HEK293 (cell line): ENCODE measurements at regions not wholly inside any gene's neighbourhood (a gene's known extent, or its start where the extent isn't known, plus 50 kb on each side); places are given as distances from the start of the nearest gene placed in this dataset.

ENCODE experiments used
- CTCF ChIA-PET: fragments of 350-600 bp; formaldehyde crosslinking; extraction: SDS; loops from one replicate; lab custom pipeline; 2021; ENCODE audit warnings: antibody characterized with exemption; lab: Yijun Ruan, JAX
- POLR2A ChIA-PET: fragments of 300-600 bp; formaldehyde crosslinking; extraction: SDS; loops from one replicate; lab custom pipeline; 2020; ENCODE audit warnings: antibody characterized with exemption, inconsistent platforms; lab: Yijun Ruan, JAX
- H3K27ac ChIP-seq: fragments of 200-500 bp; sonication (Bioruptor generic); 2 replicates; pipeline ENCODE4 v1.5.1; 2014; ENCODE audit warnings: low read depth, low read length, control low read depth, inconsistent platforms; ENCODE audit errors: extremely low read depth
- H3K36me3 ChIP-seq, 2 experiments: fragments of 200-500 bp in 1 of 2; sonication (Bioruptor generic) in 1 of 2; 1 replicate in 1 of 2; 2 replicates in 1 of 2; pipeline ENCODE4 v1.5.1; 2014 to 2017; ENCODE audit warnings: inconsistent platforms in 2 of 2, low read length in 2 of 2; ENCODE audit not compliant: control insufficient read depth in 2 of 2, insufficient read depth in 1 of 2
- H3K4me1 ChIP-seq: fragments of 200-500 bp; sonication (Bioruptor generic); 2 replicates; pipeline ENCODE4 v1.5.1; 2014; ENCODE audit warnings: mild to moderate bottlenecking, low read length, inconsistent platforms; ENCODE audit not compliant: control insufficient read depth, insufficient read depth
- H3K4me3 ChIP-seq: 2 replicates; pipeline ENCODE4 v1.5.1; 2011; ENCODE audit warnings: low read depth, mild to moderate bottlenecking, control low read depth, low read length, moderate library complexity
- H3K9me3 ChIP-seq: fragments of 200-500 bp; sonication (Bioruptor generic); 2 replicates; pipeline ENCODE4 v1.5.1; 2014; ENCODE audit warnings: low read depth, low read length, inconsistent platforms; ENCODE audit not compliant: control insufficient read depth, insufficient read depth
- BCL6B ChIP-seq: fragments of 450-650 bp; formaldehyde crosslinking; IDR thresholded peaks from 2 replicates; pipeline ENCODE4 v1.5.1; 2017; ENCODE audit warnings: missing biosample characterization, missing genetic modification characterization
- EGR2 ChIP-seq: fragments of 450-650 bp; formaldehyde crosslinking; IDR thresholded peaks from 2 replicates; pipeline ENCODE4 v1.5.1; 2016; ENCODE audit warnings: low read depth, missing biosample characterization, missing genetic modification characterization
- GLI4 ChIP-seq: fragments of 450-650 bp; formaldehyde crosslinking; IDR thresholded peaks from 2 replicates; pipeline ENCODE4 v1.5.1; 2016; ENCODE audit warnings: missing biosample characterization, missing genetic modification characterization
- GLIS1 ChIP-seq: fragments of 450-650 bp; formaldehyde crosslinking; IDR thresholded peaks from 2 replicates; pipeline ENCODE4 v1.5.1; 2016; ENCODE audit warnings: missing biosample characterization, missing genetic modification characterization
- KLF16 ChIP-seq: fragments of 450-650 bp; formaldehyde crosslinking; IDR thresholded peaks from 2 replicates; pipeline ENCODE4 v1.5.1; 2017; ENCODE audit warnings: missing biosample characterization, missing genetic modification characterization
- KLF17 ChIP-seq: fragments of 450-650 bp; formaldehyde crosslinking; IDR thresholded peaks from 2 replicates; pipeline ENCODE4 v1.5.1; 2016; ENCODE audit warnings: missing biosample characterization, missing genetic modification characterization
- ZNF169 ChIP-seq: fragments of 450-650 bp; formaldehyde crosslinking; IDR thresholded peaks from 2 replicates; pipeline ENCODE4 v1.5.1; 2016; ENCODE audit warnings: missing biosample characterization, missing genetic modification characterization
- ZNF175 ChIP-seq: fragments of 450-650 bp; formaldehyde crosslinking; IDR thresholded peaks from 2 replicates; pipeline ENCODE4 v1.5.1; 2016; ENCODE audit warnings: missing biosample characterization, missing genetic modification characterization
- ZNF26 ChIP-seq: fragments of 450-650 bp; formaldehyde crosslinking; IDR thresholded peaks from 2 replicates; pipeline ENCODE4 v1.5.1; 2016; ENCODE audit warnings: missing biosample characterization, missing genetic modification characterization
- ZNF514 ChIP-seq: fragments of 450-650 bp; formaldehyde crosslinking; IDR thresholded peaks from 2 replicates; pipeline ENCODE4 v1.5.1; 2016; ENCODE audit warnings: missing biosample characterization, missing genetic modification characterization
- ZNF548 ChIP-seq: fragments of 450-650 bp; formaldehyde crosslinking; IDR thresholded peaks from 2 replicates; pipeline ENCODE4 v1.5.1; 2016; ENCODE audit warnings: missing biosample characterization, missing genetic modification characterization
- ZNF600 ChIP-seq: fragments of 450-650 bp; formaldehyde crosslinking; IDR thresholded peaks from 2 replicates; pipeline ENCODE4 v1.5.1; 2016; ENCODE audit warnings: missing biosample characterization, missing genetic modification characterization
- ZNF610 ChIP-seq: fragments of 450-650 bp; formaldehyde crosslinking; IDR thresholded peaks from 2 replicates; pipeline ENCODE4 v1.5.1; 2016; ENCODE audit warnings: missing biosample characterization, missing genetic modification characterization, borderline replicate concordance
- ZNF658 ChIP-seq: fragments of 450-650 bp; formaldehyde crosslinking; IDR thresholded peaks from 2 replicates; pipeline ENCODE4; 2016; ENCODE audit warnings: missing biosample characterization, missing genetic modification characterization
- ZNF768 ChIP-seq: fragments of 450-650 bp; formaldehyde crosslinking; IDR thresholded peaks from 2 replicates; pipeline ENCODE4 v1.5.1; 2018; ENCODE audit warnings: missing biosample characterization, mild to moderate bottlenecking, missing genetic modification characterization
- ZNF785 ChIP-seq: fragments of 450-650 bp; formaldehyde crosslinking; IDR thresholded peaks from 2 replicates; pipeline ENCODE4 v1.5.1; 2016; ENCODE audit warnings: missing biosample characterization, missing genetic modification characterization
- ZNF791 ChIP-seq: fragments of 450-650 bp; formaldehyde crosslinking; IDR thresholded peaks from 2 replicates; pipeline ENCODE4 v1.5.1; 2016; ENCODE audit warnings: missing biosample characterization, missing genetic modification characterization
- ZSCAN23 ChIP-seq: fragments of 450-650 bp; formaldehyde crosslinking; IDR thresholded peaks from 2 replicates; pipeline ENCODE4 v1.5.1; 2016; ENCODE audit warnings: missing biosample characterization, missing genetic modification characterization
- ZSCAN4 ChIP-seq: fragments of 450-650 bp; formaldehyde crosslinking; IDR thresholded peaks from 2 replicates; pipeline ENCODE4 v1.5.1; 2017; ENCODE audit warnings: missing biosample characterization, missing genetic modification characterization
- ZSCAN5A ChIP-seq: fragments of 450-650 bp; formaldehyde crosslinking; IDR thresholded peaks from 2 replicates; pipeline ENCODE4 v1.5.1; 2016; ENCODE audit warnings: missing biosample characterization, missing genetic modification characterization

GRCh38 chr18:78902795-78903435 lies 76.7 kb upstream of the SALL3 start:
- ChIA-PET CTCF (interaction anchor here (0.7 kb wide), 1 partner anchor 28 kb away, joined by 4 read pairs; no protein-coding TSS in a partner anchor), POLR2A (no interaction called here)
- H3K4me3 ChIP-seq, result no peak overlapping the region
- H3K36me3 ChIP-seq, result no peaks in the 10 kb centered on the region
- H3K27ac ChIP-seq, result no peak overlapping the region
- TF ChIP-seq ZNF175 (tag by site-specific recombination) (no peak), ZSCAN4 (tag by site-specific recombination) (no peak), ZNF768 (no peak), GLIS1 (tag by site-specific recombination) (no peak), BCL6B (no peak), ZNF169 (tag by site-specific recombination) (no peak), KLF16 (tag by site-specific recombination) (no peak), ZNF600 (tag by site-specific recombination) (no peak), EGR2 (no peak), KLF17 (tag by site-specific recombination) (no peak), ZNF26 (no peak), ZNF610 (tag by site-specific recombination) (no peak), ZNF791 (tag by site-specific recombination) (no peak), ZNF514 (tag by site-specific recombination) (no peak), GLI4 (tag by site-specific recombination) (no peak), ZNF785 (tag by site-specific recombination) (no peak), ZSCAN23 (tag by site-specific recombination) (no peak), ZNF548 (tag by site-specific recombination) (no peak), ZSCAN5A (tag by site-specific recombination) (no peak), ZNF658 (no peak)
- no peaks in the 10 kb centered on the region for H3K4me1 ChIP-seq
- H3K9me3 ChIP-seq, result no peaks in the 10 kb centered on the region
